HCT116 (cell line): ENCODE measurements at regions not wholly inside any gene's neighbourhood (a gene's known extent, or its start where the extent isn't known, plus 50 kb on each side); places are given as distances from the start of the nearest gene placed in this dataset.

Experiments
- ATAC-seq: fragments of 200-7000 bp; cut with Tn5 transposase; 2 replicates; pipeline ENCODE4 v1.9.1; 2020; ENCODE audit warnings: mild to moderate bottlenecking, moderate library complexity
- BruUV-seq: library from RNA; stranded (reverse); fragments of 400-500 nt; replicated peaks from 2 replicates; lab custom pipeline; 2021; lab: Mats Ljungman, UMichigan
- CTCF ChIA-PET: fragments of 300-600 bp; sonication (Branson Sonifier 250); formaldehyde crosslinking; loops from one replicate; lab custom pipeline; 2021; ENCODE audit warnings: antibody characterized with exemption; lab: Charles Lee
- POLR2A ChIA-PET: fragments of 300-600, 350-600 bp; sonication (Branson Sonifier 250); formaldehyde crosslinking; loops from one replicate; lab custom pipeline; 2021; ENCODE audit warnings: antibody characterized with exemption; lab: Charles Lee
- RAD21 ChIA-PET, 2 experiments: fragments of 300-600 bp; sonication (Branson Sonifier 250); formaldehyde crosslinking; loops; one replicate each; lab custom pipeline; 2023; ENCODE audit warnings: low total read pairs in 2 of 2; ENCODE audit not compliant: uncharacterized antibody in 2 of 2, unreplicated experiment in 2 of 2, low non-redundant PET in 1 of 2; lab: Charles Lee
- DNase-seq: peaks from one replicate; pipeline ENCODE4 v3.0.0-alpha.2; 2010; ENCODE audit warnings: low read depth, low spot score
- H2AFZ ChIP-seq: fragments of 200-600 bp; shearing (Covaris generic), sonication (generic); 2 replicates; pipeline ENCODE4 v1.6.1; 2017; ENCODE audit warnings: low read depth, mixed run types, mixed read lengths, antibody characterized with exemption, low read length; ENCODE audit not compliant: poor library complexity, severe bottlenecking
- H3K27ac ChIP-seq: 2 replicates; pipeline ENCODE4 v1.5.1; 2012; ENCODE audit warnings: low read depth, low read length
- H3K27me3 ChIP-seq: fragments of 200-600 bp; sonication (generic); 2 replicates; pipeline ENCODE4 v1.6.1; 2016; ENCODE audit warnings: mixed run types, low read length, mixed read lengths; ENCODE audit not compliant: insufficient read depth
- H3K36me3 ChIP-seq, 2 experiments: fragments of 200-500 bp in 1 of 2; fragments of 200-600 bp in 1 of 2; sonication (Bioruptor generic) in 1 of 2; sonication (generic) in 1 of 2; 2 replicates each; pipeline versions ENCODE4 v1.5.1 to v1.6.1; 2014 to 2016; ENCODE audit warnings: low read length in 2 of 2, inconsistent platforms in 1 of 2, mixed read lengths in 1 of 2, mixed run types in 1 of 2; ENCODE audit not compliant: insufficient read depth in 2 of 2, control insufficient read depth in 1 of 2
- H3K4me1 ChIP-seq, 2 experiments: fragments of 200-600 bp in 1 of 2; sonication (generic) in 1 of 2; 2 replicates each; pipeline versions ENCODE4 v1.5.1 to v1.6.1; 2012 to 2017; ENCODE audit warnings: low read length in 2 of 2, inconsistent platforms in 1 of 2, mild to moderate bottlenecking in 1 of 2, mixed read lengths in 1 of 2, mixed run types in 1 of 2, moderate library complexity in 1 of 2; ENCODE audit not compliant: insufficient read depth in 2 of 2, control insufficient read depth in 1 of 2
- H3K4me2 ChIP-seq: fragments of 200-600 bp; sonication (generic); 2 replicates; pipeline ENCODE4 v1.6.1; 2017; ENCODE audit warnings: mixed run types, low read length, mixed read lengths
- H3K4me3 ChIP-seq, 2 experiments: fragments of 200-600 bp in 1 of 2; sonication (generic) in 1 of 2; replicated peaks in 1 of 2; 2 replicates each; pipeline ENCODE4 v1.5.1; 2011 to 2016; ENCODE audit warnings: low read length in 2 of 2, control low read depth in 1 of 2, low read depth in 1 of 2, mild to moderate bottlenecking in 1 of 2, mixed read lengths in 1 of 2, mixed run types in 1 of 2
- H3K79me2 ChIP-seq: fragments of 200-600 bp; sonication (generic); 2 replicates; pipeline ENCODE4 v1.6.1; 2017; ENCODE audit warnings: mild to moderate bottlenecking, mixed run types, low read length, moderate library complexity, mixed read lengths; ENCODE audit not compliant: insufficient read depth
- H3K9ac ChIP-seq: fragments of 200-600 bp; sonication (generic); 2 replicates; pipeline ENCODE4 v1.6.1; 2016; ENCODE audit warnings: low read length, mixed read lengths
- H3K9me2 ChIP-seq: fragments of 200-600 bp; sonication (generic), shearing (Covaris generic); 2 replicates; pipeline ENCODE4 v1.6.1; 2017; ENCODE audit warnings: mixed run types, mild to moderate bottlenecking, moderate library complexity; ENCODE audit not compliant: insufficient read depth
- H3K9me3 ChIP-seq, 2 experiments: fragments of 200-500 bp in 1 of 2; fragments of 200-600 bp in 1 of 2; sonication (Bioruptor generic) in 1 of 2; sonication (generic) in 1 of 2; 2 replicates each; pipeline ENCODE4 v1.6.1; 2014 to 2017; ENCODE audit warnings: low read length in 2 of 2, mixed read lengths in 2 of 2, inconsistent platforms in 1 of 2, low read depth in 1 of 2, mild to moderate bottlenecking in 1 of 2, mixed run types in 1 of 2, moderate library complexity in 1 of 2; ENCODE audit not compliant: control insufficient read depth in 1 of 2, insufficient read depth in 1 of 2
- H4K20me1 ChIP-seq: fragments of 200-600 bp; sonication (generic), shearing (Covaris generic); 2 replicates; pipeline ENCODE4 v1.6.1; 2017; ENCODE audit warnings: mixed run types, mild to moderate bottlenecking, moderate library complexity; ENCODE audit not compliant: insufficient read depth
- CBX3 ChIP-seq: IDR thresholded peaks from 2 replicates; pipeline ENCODE4 v1.6.1; 2012; ENCODE audit warnings: low read depth
- EGR1 ChIP-seq: IDR thresholded peaks from 2 replicates; pipeline ENCODE4 v1.6.1; 2012; ENCODE audit warnings: low read depth
- ELF1 ChIP-seq: IDR thresholded peaks from 2 replicates; pipeline ENCODE4 v1.6.1; 2012; ENCODE audit warnings: low read depth, borderline replicate concordance
- EZH2phosphoT487 ChIP-seq: fragments of 200-600 bp; IDR thresholded peaks from 2 replicates; pipeline ENCODE4 v1.6.1; 2018; ENCODE audit warnings: antibody characterized with exemption, borderline replicate concordance
- FOSL1 ChIP-seq: IDR thresholded peaks from 2 replicates; pipeline ENCODE4 v1.6.1; 2012; ENCODE audit warnings: low read depth
- POLR2A ChIP-seq: IDR thresholded peaks from 2 replicates; pipeline ENCODE4 v1.7.0; 2011; ENCODE audit warnings: borderline replicate concordance; ENCODE audit not compliant: insufficient read depth, insufficient read length; ENCODE audit errors: extremely low read depth
- POLR2AphosphoS5 ChIP-seq: IDR thresholded peaks from 2 replicates; pipeline ENCODE4 v1.6.1; 2011; ENCODE audit warnings: mild to moderate bottlenecking, low read depth, low read length, moderate library complexity
- RAD21 ChIP-seq: IDR thresholded peaks from 2 replicates; pipeline ENCODE4 v1.6.1; 2012; ENCODE audit warnings: low read depth, mild to moderate bottlenecking
- SP1 ChIP-seq: IDR thresholded peaks from 2 replicates; pipeline ENCODE4 v1.6.1; 2012; ENCODE audit warnings: low read depth
- SRF ChIP-seq: IDR thresholded peaks from 2 replicates; pipeline ENCODE4 v1.6.1; 2012; ENCODE audit warnings: low read depth
- TCF7L2 ChIP-seq: IDR thresholded peaks from 2 replicates; pipeline ENCODE4 v1.7.0; 2011; ENCODE audit warnings: borderline replicate concordance, inconsistent platforms; ENCODE audit not compliant: insufficient read depth, insufficient read length; ENCODE audit errors: extremely low read depth
- ZFX ChIP-seq: fragments of 450-650 bp; IDR thresholded peaks from 2 replicates; pipeline ENCODE4 v1.6.1; 2017
- intact Hi-C: fragments of 100-400 bp; cut with micrococcal nuclease; formaldehyde crosslinking; loops from 2 replicates; pipeline ENCODE4 v1.10.0; 2022
- TF ChIP-seq, protein P1 (sequence below), 3 experiments: fragments of 200-600 bp in 1 of 3; sonication (generic) in 1 of 3; IDR thresholded peaks in 2 of 3; conservative IDR thresholded peaks in 1 of 3; 2 replicates each; pipeline ENCODE4 v1.5.1; 2012 to 2017; ENCODE audit warnings: low read depth in 2 of 3, low read length in 2 of 3, antibody characterized with exemption in 1 of 3, borderline replicate concordance in 1 of 3, control low read depth in 1 of 3, mild to moderate bottlenecking in 1 of 3, mixed read lengths in 1 of 3, mixed run types in 1 of 3, moderate library complexity in 1 of 3; ENCODE audit not compliant: insufficient read depth in 1 of 3

DNA sequence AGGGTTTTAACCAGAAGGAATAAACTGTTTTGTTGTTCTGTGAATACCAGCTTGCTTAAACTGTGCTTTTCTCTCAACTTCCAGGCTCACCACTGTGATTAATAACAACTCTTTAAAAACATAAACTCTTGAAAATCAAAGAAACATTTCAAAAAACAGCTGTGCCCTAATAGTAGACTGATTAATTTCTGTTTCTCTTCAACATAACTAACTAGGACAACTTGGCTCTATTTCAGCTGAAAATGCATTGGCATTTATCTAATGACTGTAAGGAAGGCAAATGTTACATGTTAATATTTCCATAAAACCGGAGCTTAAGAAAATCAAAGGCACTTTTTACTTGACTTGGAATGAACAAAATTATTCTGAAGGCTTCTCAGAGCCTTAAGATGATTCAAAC, 656.1 kb upstream of the NEGR1 start:
- RAD21 ChIA-PET, result no interaction called here
- H3K27me3 ChIP-seq, result no peaks in the 10 kb centered on the region
- no peaks in the 10 kb centered on the region for H3K79me2 ChIP-seq
- H3K36me3 ChIP-seq, result no peaks in the 10 kb centered on the region
- no peak overlapping the region for H3K9ac ChIP-seq
- DNase-seq (no peak), ATAC-seq (no peak)
- H3K4me1 ChIP-seq, result no peaks in the 10 kb centered on the region
- H3K4me3 ChIP-seq, result no peak overlapping the region
- intact Hi-C loops, result no loop called here
- peaks cover 3 to 5% of the 10 kb centered on the region in 2 experiments; a peak in 2 of 4 replicates for H3K9me3 ChIP-seq
- BruUV-seq, result no TSS peak
- TF ChIP-seq RAD21, result no peak
- TF ChIP-seq SP1, result no peak
- no peak for TF ChIP-seq EZH2phosphoT487
- no peak for TF ChIP-seq EGR1
- TF ChIP-seq, protein P1, sequence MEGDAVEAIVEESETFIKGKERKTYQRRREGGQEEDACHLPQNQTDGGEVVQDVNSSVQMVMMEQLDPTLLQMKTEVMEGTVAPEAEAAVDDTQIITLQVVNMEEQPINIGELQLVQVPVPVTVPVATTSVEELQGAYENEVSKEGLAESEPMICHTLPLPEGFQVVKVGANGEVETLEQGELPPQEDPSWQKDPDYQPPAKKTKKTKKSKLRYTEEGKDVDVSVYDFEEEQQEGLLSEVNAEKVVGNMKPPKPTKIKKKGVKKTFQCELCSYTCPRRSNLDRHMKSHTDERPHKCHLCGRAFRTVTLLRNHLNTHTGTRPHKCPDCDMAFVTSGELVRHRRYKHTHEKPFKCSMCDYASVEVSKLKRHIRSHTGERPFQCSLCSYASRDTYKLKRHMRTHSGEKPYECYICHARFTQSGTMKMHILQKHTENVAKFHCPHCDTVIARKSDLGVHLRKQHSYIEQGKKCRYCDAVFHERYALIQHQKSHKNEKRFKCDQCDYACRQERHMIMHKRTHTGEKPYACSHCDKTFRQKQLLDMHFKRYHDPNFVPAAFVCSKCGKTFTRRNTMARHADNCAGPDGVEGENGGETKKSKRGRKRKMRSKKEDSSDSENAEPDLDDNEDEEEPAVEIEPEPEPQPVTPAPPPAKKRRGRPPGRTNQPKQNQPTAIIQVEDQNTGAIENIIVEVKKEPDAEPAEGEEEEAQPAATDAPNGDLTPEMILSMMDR (IDR thresholded peaks at IDR 0.05 in 2 of 3, conservative IDR thresholded peaks at IDR 0.05 in 1 of 3; ENCODE audit: borderline replicate concordance in 1 of 3, insufficient read depth in 1 of 3, low read depth in 2 of 3, low read length in 2 of 3), result no peak
- TF ChIP-seq POLR2AphosphoS5, result no peak
- TF ChIP-seq SRF, result no peak
- no peak for TF ChIP-seq TCF7L2
- no peak for TF ChIP-seq ZFX
- TF ChIP-seq CBX3, result no peak
- TF ChIP-seq, all 23 proteins: peak for 0
- CTCF ChIA-PET, result no interaction called here
- no peak overlapping the region for H3K4me2 ChIP-seq
- H4K20me1 ChIP-seq, result no peaks in the 10 kb centered on the region
- H3K27ac ChIP-seq, result no peak overlapping the region
- H2AFZ ChIP-seq, result no peak overlapping the region
- POLR2A ChIA-PET, result no interaction called here
- no peaks in the 10 kb centered on the region for H3K9me2 ChIP-seq

DNA sequence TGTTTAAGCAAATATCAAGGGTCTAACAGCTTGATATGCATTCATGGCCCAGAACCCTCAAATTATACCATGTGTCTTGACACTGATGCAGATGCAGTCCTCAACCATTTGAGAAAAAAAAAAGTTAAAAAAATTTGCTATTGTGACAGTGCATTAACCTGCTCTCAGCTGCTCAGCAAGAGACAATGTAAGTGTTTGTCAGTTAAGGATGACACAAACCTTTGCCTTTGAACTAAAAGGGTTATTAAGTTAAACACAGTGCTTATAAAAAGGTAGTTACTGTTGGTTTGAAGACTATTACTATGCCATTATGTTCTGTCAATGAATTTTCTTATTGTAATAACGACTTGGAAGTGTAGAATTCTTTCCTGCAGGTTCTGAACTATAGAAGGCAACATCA, 655.6 kb upstream of the NEGR1 start:
- no TSS peak for BruUV-seq
- ATAC-seq, result no peak
- POLR2A ChIA-PET, result no interaction called here
- CTCF ChIA-PET, result no interaction called here
- no peaks in the 10 kb centered on the region for H4K20me1 ChIP-seq
- TF ChIP-seq POLR2A (no peak), ELF1 (no peak), EGR1 (no peak), FOSL1 (no peak)
- TF ChIP-seq, all 23 proteins: peak for 0
- RAD21 ChIA-PET, result no interaction called here
- no peak overlapping the region for H2AFZ ChIP-seq
- no peak overlapping the region for H3K27ac ChIP-seq
- no peaks in the 10 kb centered on the region for H3K27me3 ChIP-seq
- H3K4me2 ChIP-seq, result no peak overlapping the region
- no peaks in the 10 kb centered on the region for H3K36me3 ChIP-seq
- H3K4me1 ChIP-seq, result no peaks in the 10 kb centered on the region
- no peak for DNase-seq
- no peak overlapping the region for H3K4me3 ChIP-seq
- H3K79me2 ChIP-seq, result no peaks in the 10 kb centered on the region
- H3K9me3 ChIP-seq, result peaks cover 3 to 5% of the 10 kb centered on the region in 2 experiments; a peak in 2 of 4 replicates
- no peaks in the 10 kb centered on the region for H3K9me2 ChIP-seq
- intact Hi-C loops, result no loop called here
- H3K9ac ChIP-seq, result no peak overlapping the region
